Panc1 (cell line): ENCODE measurements at regions not wholly inside any gene's neighbourhood (a gene's known extent, or its start where the extent isn't known, plus 50 kb on each side); places are given as distances from the start of the nearest gene placed in this dataset.

Experiments used
- CTCF ChIP-seq: fragments of 450-650 bp; IDR thresholded peaks from 2 replicates; pipeline ENCODE4 v1.5.1; 2017; ENCODE audit warnings: mild to moderate bottlenecking
- POLR2AphosphoS5 ChIP-seq: IDR thresholded peaks from 2 replicates; pipeline ENCODE4 v1.6.1; 2012; ENCODE audit warnings: mild to moderate bottlenecking, low read depth, low read length, moderate library complexity
- REST ChIP-seq, 2 experiments: IDR thresholded peaks; 2 replicates each; pipeline ENCODE4 v1.6.1; 2011 to 2012; ENCODE audit warnings: low read depth in 2 of 2, control low read depth in 1 of 2, low read length in 1 of 2, mild to moderate bottlenecking in 1 of 2, moderate library complexity in 1 of 2; ENCODE audit not compliant: insufficient read depth in 1 of 2

GRCh38 chr2:212711856-212712255, 173.3 kb upstream of the ERBB4 start:
- TF ChIP-seq CTCF (no peak), POLR2AphosphoS5 (no peak), REST (IDR thresholded peaks at IDR 0.05; ENCODE audit: insufficient read depth in 1 of 2, low read depth in 2 of 2, low read length in 1 of 2) (no peak)
